ENCODE measurements at regions not wholly inside any gene's neighbourhood (a gene's known extent, or its start where the extent isn't known, plus 50 kb on each side); places are given as distances from the start of the nearest gene placed in this dataset.

DNA sequence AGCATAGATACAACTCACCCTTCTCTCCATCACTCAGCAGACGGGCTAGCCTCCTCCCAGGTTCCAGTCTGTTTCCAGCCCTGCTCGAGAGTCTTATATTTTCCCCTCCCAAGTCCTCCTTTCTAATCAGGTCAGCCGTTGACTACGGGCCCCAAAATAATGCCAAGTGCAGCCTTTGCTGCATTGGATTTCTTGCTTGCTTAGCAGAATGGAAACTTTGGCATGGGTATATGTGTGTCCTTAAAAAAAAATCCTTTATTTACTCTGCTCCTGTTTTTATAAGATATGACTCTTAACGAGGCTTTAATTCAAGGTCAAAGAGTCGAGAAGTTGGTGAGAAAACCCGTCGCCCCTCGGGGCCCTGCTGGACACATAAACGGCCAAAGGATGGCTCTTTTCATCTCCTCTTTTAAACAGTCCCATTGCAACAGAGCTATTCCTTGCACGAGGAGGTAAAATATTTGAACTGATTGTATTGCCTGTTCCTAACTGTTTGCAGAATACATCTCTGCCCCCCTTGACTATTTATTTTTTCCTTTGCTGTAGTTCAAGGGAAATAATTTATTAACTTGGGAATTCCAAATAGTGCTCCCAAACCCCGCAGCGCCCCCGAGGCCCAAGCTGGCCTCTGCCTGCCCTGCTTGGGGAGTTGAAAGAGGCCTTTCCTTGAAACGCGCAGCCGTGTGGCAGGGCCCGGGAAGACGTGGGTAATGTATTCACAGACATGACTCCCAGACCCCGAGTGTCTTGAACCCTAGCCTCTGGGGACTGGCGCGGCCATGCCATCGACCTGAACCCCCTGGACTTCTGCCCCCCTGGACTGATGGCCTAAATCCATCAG, 156.5 kb upstream of the MYL2 start:
- DNase-seq (ENCODE audit: low read depth) (no peak), FAIRE-seq (no peak)
- Mint-ChIP-seq H3K27me3 (ENCODE audit: low read depth, unreplicated experiment) (peaks cover 23% of the 10 kb centered on the region), H3K4me3 (ENCODE audit: unreplicated experiment) (no peak overlapping the region), H3K4me1 (ENCODE audit: low read depth, unreplicated experiment) (no peaks in the 10 kb centered on the region), H3K27ac (ENCODE audit: unreplicated experiment) (no peak overlapping the region), H3K36me3 (ENCODE audit: low read depth, unreplicated experiment) (no peaks in the 10 kb centered on the region), H3K9me3 (ENCODE audit: unreplicated experiment) (no peaks in the 10 kb centered on the region)
- H3K27ac ChIP-seq (ENCODE audit: low read depth, low read length): no peak overlapping the region
- H3K4me3 ChIP-seq (ENCODE audit: insufficient read depth, low read depth, low read length): no peak overlapping the region
- no peak overlapping the region for H3K9ac ChIP-seq (ENCODE audit: low read length)
- no peaks in the 10 kb centered on the region for H3K4me1 ChIP-seq (ENCODE audit: insufficient read depth, low read length)
- TF ChIP-seq, protein P1, sequence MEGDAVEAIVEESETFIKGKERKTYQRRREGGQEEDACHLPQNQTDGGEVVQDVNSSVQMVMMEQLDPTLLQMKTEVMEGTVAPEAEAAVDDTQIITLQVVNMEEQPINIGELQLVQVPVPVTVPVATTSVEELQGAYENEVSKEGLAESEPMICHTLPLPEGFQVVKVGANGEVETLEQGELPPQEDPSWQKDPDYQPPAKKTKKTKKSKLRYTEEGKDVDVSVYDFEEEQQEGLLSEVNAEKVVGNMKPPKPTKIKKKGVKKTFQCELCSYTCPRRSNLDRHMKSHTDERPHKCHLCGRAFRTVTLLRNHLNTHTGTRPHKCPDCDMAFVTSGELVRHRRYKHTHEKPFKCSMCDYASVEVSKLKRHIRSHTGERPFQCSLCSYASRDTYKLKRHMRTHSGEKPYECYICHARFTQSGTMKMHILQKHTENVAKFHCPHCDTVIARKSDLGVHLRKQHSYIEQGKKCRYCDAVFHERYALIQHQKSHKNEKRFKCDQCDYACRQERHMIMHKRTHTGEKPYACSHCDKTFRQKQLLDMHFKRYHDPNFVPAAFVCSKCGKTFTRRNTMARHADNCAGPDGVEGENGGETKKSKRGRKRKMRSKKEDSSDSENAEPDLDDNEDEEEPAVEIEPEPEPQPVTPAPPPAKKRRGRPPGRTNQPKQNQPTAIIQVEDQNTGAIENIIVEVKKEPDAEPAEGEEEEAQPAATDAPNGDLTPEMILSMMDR (IDR thresholded peaks at IDR 0.05; ENCODE audit: insufficient read depth, low read depth, low read length): no peak
- no peak for TF ChIP-seq EZH2 (IDR thresholded peaks at IDR 0.05; ENCODE audit: insufficient read depth, low read length)
- H2AFZ ChIP-seq (ENCODE audit: low read depth, low read length): no peak overlapping the region
- H3K79me2 ChIP-seq (ENCODE audit: insufficient read depth, low read length): no peaks in the 10 kb centered on the region
- H3K36me3 ChIP-seq (ENCODE audit: insufficient read depth, low read length): no peaks in the 10 kb centered on the region
- no peaks in the 10 kb centered on the region for H4K20me1 ChIP-seq (ENCODE audit: insufficient read depth, low read length)
- H3K9me3 ChIP-seq (ENCODE audit: insufficient read depth, low read depth, low read length): no peaks in the 10 kb centered on the region
- no peak overlapping the region for H3K4me2 ChIP-seq (ENCODE audit: low read length)
- H3K27me3 ChIP-seq (ENCODE audit: insufficient read depth, low read length): peaks cover 17% of the 10 kb centered on the region

DNA sequence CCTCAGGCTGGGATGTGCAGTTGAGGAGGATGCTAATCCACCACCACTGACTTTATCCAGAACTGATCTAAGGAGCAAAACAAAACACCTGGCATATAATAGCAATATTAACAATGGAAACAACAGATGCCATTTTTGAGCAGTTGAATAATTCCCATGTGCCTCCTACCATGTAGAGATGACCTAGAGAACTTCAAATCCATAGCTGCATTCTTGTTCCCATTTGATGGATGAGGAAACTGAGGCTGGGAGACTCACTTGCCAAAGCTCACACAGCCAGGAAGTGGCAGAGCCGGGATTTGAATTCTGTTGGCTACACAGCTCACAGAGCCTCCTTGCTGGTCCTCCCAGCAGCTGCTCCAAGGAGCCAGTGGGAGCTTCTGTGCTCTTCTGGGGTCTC, 155.8 kb upstream of the MYL2 start:
- H3K27ac ChIP-seq (ENCODE audit: low read depth, low read length): no peak overlapping the region
- no peaks in the 10 kb centered on the region for H3K4me1 Mint-ChIP-seq (ENCODE audit: low read depth, unreplicated experiment)
- FAIRE-seq: no peak

More for the DNA sequence above, 155.8 kb upstream of the MYL2 start:
- Histone ChIP-seq H4K20me1 (ENCODE audit: insufficient read depth, low read length) (no peaks in the 10 kb centered on the region), H3K4me3 (ENCODE audit: insufficient read depth, low read depth, low read length) (no peak overlapping the region), H3K27me3 (ENCODE audit: insufficient read depth, low read length) (peaks cover 14% of the 10 kb centered on the region), H3K79me2 (ENCODE audit: insufficient read depth, low read length) (no peaks in the 10 kb centered on the region), H3K4me2 (ENCODE audit: low read length) (no peak overlapping the region), H2AFZ (ENCODE audit: low read depth, low read length) (no peak overlapping the region), H3K9me3 (ENCODE audit: insufficient read depth, low read depth, low read length) (no peaks in the 10 kb centered on the region), H3K4me1 (ENCODE audit: insufficient read depth, low read length) (no peaks in the 10 kb centered on the region), H3K36me3 (ENCODE audit: insufficient read depth, low read length) (no peaks in the 10 kb centered on the region), H3K9ac (ENCODE audit: low read length) (no peak overlapping the region)
- TF ChIP-seq, protein P1 (IDR thresholded peaks at IDR 0.05; ENCODE audit: insufficient read depth, low read depth, low read length): no peak
- TF ChIP-seq EZH2 (IDR thresholded peaks at IDR 0.05; ENCODE audit: insufficient read depth, low read length): no peak
- H3K9me3 Mint-ChIP-seq (ENCODE audit: unreplicated experiment): no peaks in the 10 kb centered on the region
- no peak overlapping the region for H3K27ac Mint-ChIP-seq (ENCODE audit: unreplicated experiment)
- no peak overlapping the region for H3K4me3 Mint-ChIP-seq (ENCODE audit: unreplicated experiment)
- DNase-seq (ENCODE audit: low read depth): no peak
- peaks cover 18% of the 10 kb centered on the region for H3K27me3 Mint-ChIP-seq (ENCODE audit: low read depth, unreplicated experiment)
- H3K36me3 Mint-ChIP-seq (ENCODE audit: low read depth, unreplicated experiment): no peaks in the 10 kb centered on the region
